Psoas muscle (tissue), 7 donors: ENCODE measurements at regions not wholly inside any gene's neighbourhood (a gene's known extent, or its start where the extent isn't known, plus 50 kb on each side); places are given as distances from the start of the nearest gene placed in this dataset.

Experiments used
- ATAC-seq, 4 donors: fragments of 200-7000 bp; cut with Tn5 transposase; one replicate each; pipeline ENCODE4 v1.9.1; 2020; ENCODE audit warnings: moderate library complexity in 3 of 4, mild to moderate bottlenecking in 2 of 4
- DNase-seq, 2 donors: peaks; one replicate each; pipeline ENCODE4 v3.0.0-alpha.2; 2020
- H3K27ac ChIP-seq: fragments of 200-600 bp; one replicate; pipeline ENCODE4 v1.8.0; 2022
- H3K27me3 ChIP-seq, 3 donors: fragments of 200-600 bp in 1 of 3; one replicate each; pipeline versions ENCODE4 v1.6.1 to v1.8.0; 2013 to 2022; ENCODE audit warnings: low read length in 2 of 3, mild to moderate bottlenecking in 2 of 3, moderate library complexity in 1 of 3; ENCODE audit not compliant: insufficient read depth in 3 of 3
- H3K36me3 ChIP-seq, 2 donors: fragments of 200-600 bp in 1 of 2; one replicate each; pipeline versions ENCODE4 v1.6.1 to v1.8.0; 2013 to 2022; ENCODE audit warnings: low read depth in 1 of 2, mild to moderate bottlenecking in 1 of 2, moderate library complexity in 1 of 2; ENCODE audit not compliant: insufficient read depth in 1 of 2
- H3K4me1 ChIP-seq: fragments of 200-600 bp; one replicate; pipeline ENCODE4 v1.8.0; 2022
- H3K4me3 ChIP-seq: fragments of 200-600 bp; one replicate; pipeline ENCODE4 v1.8.0; 2022; ENCODE audit warnings: mild to moderate bottlenecking
- H3K9me3 ChIP-seq: fragments of 200-600 bp; one replicate; pipeline ENCODE4 v1.8.0; 2022
- WGBS, 3 donors: extraction: QIAGEN DNeasy Blood & Tissue Kit; methylation state at CpG; one replicate each; pipeline versions ENCODE4 v1.1.6 to v1.1.7; 2013; 5-methylcytosine and 5-hydroxymethylcytosine counted together
- intact Hi-C, 2 donors: fragments of 100-400 bp; cut with DNase I; formaldehyde crosslinking; loops; one replicate each; pipeline versions ENCODE4 v1.11.0 to v1.14.2; 2022
- TF ChIP-seq, protein P1 (sequence below): fragments of 200-600 bp; IDR thresholded peaks from one replicate; pipeline ENCODE4 v1.8.0; 2022; ENCODE audit warnings: antibody characterized with exemption
- donor health status: healthy with polysubstance abuse.
- donor health status: DM: no; HTN: no; CAD: no; lungs with moderate emphysema.
- donor health status: Bipolar disorder and iron deficiency.
- donor health status: healthy.
- donor health status: DM: yes; HTN: yes; CAD: no.
- donor health status: DM: no; HTN: no; CAD: no.
- donor health status: DM: yes; HTN: yes; CAD: no.

DNA sequence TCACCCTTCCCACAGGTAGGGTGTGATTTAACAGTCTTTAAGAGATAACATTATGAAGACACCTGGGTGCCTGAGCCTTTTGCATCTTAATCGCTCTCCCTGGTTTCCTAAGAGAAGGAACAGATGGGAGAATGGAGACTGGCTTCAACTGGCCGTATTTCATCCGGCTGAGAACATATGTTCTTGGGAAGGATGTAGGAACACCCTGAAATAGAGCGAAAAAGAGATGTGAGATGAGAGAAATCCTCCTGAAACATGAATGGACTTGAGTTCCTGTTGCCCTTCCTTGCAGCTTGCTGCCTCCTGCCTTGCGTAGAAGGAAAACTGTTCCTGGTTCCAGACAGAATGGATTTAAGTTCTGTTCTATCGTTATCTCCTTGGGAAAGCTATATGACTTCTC, 385.4 kb upstream of the RBFOX1 start:
- H3K27me3 ChIP-seq, result no peaks in the 10 kb centered on the region
- H3K36me3 ChIP-seq, result no peaks in the 10 kb centered on the region
- WGBS, 3 donors, result 57 to 79% (median 65%) methylated on average over 6 of the region's 6 CpGs
- intact Hi-C loops, result no loop called here
- no peaks in the 10 kb centered on the region for H3K9me3 ChIP-seq
- no peaks in the 10 kb centered on the region for H3K4me1 ChIP-seq
- DNase-seq, result no peak
- TF ChIP-seq, protein P1, sequence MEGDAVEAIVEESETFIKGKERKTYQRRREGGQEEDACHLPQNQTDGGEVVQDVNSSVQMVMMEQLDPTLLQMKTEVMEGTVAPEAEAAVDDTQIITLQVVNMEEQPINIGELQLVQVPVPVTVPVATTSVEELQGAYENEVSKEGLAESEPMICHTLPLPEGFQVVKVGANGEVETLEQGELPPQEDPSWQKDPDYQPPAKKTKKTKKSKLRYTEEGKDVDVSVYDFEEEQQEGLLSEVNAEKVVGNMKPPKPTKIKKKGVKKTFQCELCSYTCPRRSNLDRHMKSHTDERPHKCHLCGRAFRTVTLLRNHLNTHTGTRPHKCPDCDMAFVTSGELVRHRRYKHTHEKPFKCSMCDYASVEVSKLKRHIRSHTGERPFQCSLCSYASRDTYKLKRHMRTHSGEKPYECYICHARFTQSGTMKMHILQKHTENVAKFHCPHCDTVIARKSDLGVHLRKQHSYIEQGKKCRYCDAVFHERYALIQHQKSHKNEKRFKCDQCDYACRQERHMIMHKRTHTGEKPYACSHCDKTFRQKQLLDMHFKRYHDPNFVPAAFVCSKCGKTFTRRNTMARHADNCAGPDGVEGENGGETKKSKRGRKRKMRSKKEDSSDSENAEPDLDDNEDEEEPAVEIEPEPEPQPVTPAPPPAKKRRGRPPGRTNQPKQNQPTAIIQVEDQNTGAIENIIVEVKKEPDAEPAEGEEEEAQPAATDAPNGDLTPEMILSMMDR, result no peak
- ATAC-seq, result no peak
- H3K27ac ChIP-seq, result no peak overlapping the region
- H3K4me3 ChIP-seq, result no peak overlapping the region

DNA sequence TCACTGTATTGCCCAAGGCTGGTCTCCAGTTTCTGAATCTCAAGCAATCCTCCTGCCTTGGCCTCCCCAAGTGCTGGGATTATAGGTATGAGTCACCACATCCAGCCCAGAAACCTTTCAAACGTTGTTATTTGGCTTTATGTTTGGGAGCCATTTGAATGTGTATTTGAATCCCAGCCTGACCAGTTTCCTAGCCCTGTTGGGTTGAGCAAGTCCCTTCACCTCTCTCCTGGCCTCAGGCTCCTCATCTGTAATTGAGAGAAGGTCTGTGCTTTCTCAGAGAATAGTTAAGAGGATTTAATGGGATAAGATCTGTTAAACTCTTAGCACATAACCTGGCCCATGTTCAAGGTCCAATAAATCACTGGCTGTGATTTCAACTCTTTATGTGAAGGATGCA, 385.8 kb upstream of the RBFOX1 start:
- TF ChIP-seq, protein P1, result no peak
- Histone ChIP-seq H3K36me3 (no peaks in the 10 kb centered on the region), H3K4me3 (no peak overlapping the region), H3K27ac (no peak overlapping the region), H3K27me3 (no peaks in the 10 kb centered on the region), H3K9me3 (no peaks in the 10 kb centered on the region), H3K4me1 (no peaks in the 10 kb centered on the region)
- intact Hi-C loops, result no loop called here
- DNase-seq (no peak), ATAC-seq (no peak)
- WGBS, 3 donors, result 34 to 50% (median 35%) methylated on average over 1 of the region's 1 CpG

DNA sequence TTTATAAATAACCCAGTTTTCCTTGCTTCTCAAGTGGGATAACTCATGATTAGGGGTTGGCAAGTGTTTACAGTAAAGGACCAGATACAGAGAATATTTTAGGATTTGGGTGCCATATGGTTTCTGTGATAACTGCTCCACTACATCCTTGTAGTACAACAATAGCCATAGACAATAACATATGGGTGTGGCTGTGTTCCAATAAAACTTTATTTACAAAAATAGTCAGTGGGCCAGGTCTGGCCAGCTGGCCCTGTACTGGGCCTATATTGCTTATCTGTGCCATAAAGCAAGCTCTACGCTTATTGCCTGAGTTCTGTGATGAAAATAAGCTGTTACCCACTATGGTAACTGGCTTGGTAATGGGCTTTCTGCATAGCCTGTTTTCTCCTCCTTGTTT, 386.5 kb upstream of the RBFOX1 start:
- Histone ChIP-seq H3K27me3 (peaks cover 0 to 2% (median 0%) of the 10 kb centered on the region in 3 donors), H3K9me3 (no peaks in the 10 kb centered on the region), H3K27ac (no peak overlapping the region), H3K4me3 (no peak overlapping the region), H3K4me1 (no peaks in the 10 kb centered on the region), H3K36me3 (no peaks in the 10 kb centered on the region)
- DNase-seq (no peak), ATAC-seq (no peak)
- intact Hi-C loops, result no loop called here
- 59 to 91% (median 74%) methylated on average over 1 of the region's 1 CpG for WGBS, 3 donors
- TF ChIP-seq, protein P1, result no peak

DNA sequence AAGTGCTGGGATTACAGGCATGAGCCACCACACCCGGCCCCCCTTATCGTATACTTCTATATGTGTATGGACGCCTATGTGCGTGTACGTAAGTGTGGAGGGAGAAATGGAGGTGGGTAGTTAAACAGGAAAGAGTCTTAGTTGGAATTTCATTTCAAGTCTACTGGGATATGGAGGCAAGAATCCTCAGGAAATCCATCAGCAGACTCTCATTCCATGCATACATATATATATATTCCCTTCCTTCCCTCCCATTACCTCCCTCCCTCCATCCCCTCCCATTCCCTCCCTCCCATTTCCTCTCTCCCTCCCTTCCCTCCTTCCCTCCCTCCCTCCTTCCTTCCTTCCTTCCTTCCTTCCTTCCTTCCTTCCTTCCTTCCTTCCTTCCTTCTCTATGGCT, 391.7 kb upstream of the RBFOX1 start:
- ATAC-seq (no peak), DNase-seq (no peak)
- Histone ChIP-seq H3K4me1 (no peaks in the 10 kb centered on the region), H3K36me3 (no peaks in the 10 kb centered on the region), H3K4me3 (no peak overlapping the region), H3K27ac (no peak overlapping the region), H3K27me3 (peaks cover 0 to 2% (median 0%) of the 10 kb centered on the region in 3 donors), H3K9me3 (no peaks in the 10 kb centered on the region)
- TF ChIP-seq, protein P1, result no peak
- WGBS, 3 donors, result 89 to 91% (median 90%) methylated on average over 5 of the region's 5 CpGs
- intact Hi-C loops, result no loop called here

DNA sequence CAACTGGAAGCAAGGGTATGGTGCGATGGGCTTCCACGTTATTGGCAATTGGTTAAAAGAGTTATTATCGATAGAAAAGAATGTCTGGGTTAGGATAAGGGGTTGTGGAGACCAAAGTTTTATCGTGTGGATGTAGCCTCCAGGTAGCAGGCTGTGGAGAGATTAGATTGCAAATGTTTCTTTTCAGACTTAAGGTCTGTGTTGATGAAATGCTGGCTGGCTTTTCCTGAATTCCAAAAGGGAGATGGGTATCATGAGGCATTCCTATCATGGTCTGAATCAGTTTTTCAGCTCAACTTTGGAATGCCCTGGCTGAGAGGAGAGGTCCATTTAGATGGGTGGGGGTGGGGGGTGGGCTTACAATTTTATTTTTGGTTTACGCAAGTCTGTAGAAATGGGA, 395.0 kb upstream of the RBFOX1 start:
- no peaks in the 10 kb centered on the region for H3K4me1 ChIP-seq
- ATAC-seq, result no peak
- intact Hi-C loops, result loop anchor here in 1 of 2 donors (10.0 kb wide), 1 partner anchor 57 kb away; no protein-coding TSS in a partner anchor
- H3K4me3 ChIP-seq, result no peak overlapping the region
- H3K27ac ChIP-seq, result no peak overlapping the region
- peaks cover 0 to 2% (median 0%) of the 10 kb centered on the region in 3 donors for H3K27me3 ChIP-seq
- H3K36me3 ChIP-seq, result no peaks in the 10 kb centered on the region
- WGBS, 3 donors, result 79 to 87% (median 84%) methylated on average over 5 of the region's 5 CpGs
- TF ChIP-seq, protein P1, result no peak
- H3K9me3 ChIP-seq, result no peaks in the 10 kb centered on the region
- no peak for DNase-seq
